ENCODE measurements at regions not wholly inside any gene's neighbourhood (a gene's known extent, or its start where the extent isn't known, plus 50 kb on each side); places are given as distances from the start of the nearest gene placed in this dataset.

DNA sequence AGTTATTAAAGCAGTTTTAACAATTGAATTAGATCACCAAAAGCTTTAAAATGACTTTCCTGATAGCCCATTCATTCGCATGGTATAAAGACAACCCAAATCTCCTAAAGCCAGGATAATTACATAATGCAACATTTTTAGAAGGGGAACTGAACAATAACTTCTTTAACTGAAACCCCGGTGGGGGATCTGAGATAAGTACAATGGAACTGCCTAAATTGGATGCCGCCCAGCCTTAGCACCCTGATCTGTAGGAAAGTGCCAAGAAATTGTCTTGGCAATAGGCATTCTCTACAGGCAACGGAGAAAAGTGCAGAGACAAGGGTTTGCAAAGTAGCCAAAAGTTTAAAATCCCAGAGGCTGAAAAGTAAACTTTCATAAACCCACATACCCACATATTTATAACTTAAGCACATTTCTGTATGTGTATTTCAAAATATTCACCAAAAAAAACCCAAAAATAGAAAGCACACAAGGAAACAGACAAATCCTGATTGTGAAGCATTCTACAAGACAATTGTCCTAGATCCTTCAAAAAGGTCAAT, 98.8 kb upstream of the BEND6 start:
- Mint-ChIP-seq H3K9me3 (peaks cover 0 to 2% (median 0%) of the 10 kb centered on the region in 7 donors), H3K36me3 (no peaks in the 10 kb centered on the region), H3K4me1 (peaks cover 18% of the 10 kb centered on the region), H3K27ac (no peak overlapping the region), H3K27me3 (ENCODE audit: low read depth in 3 of 3) (peaks cover 3 to 7% (median 4%) of the 10 kb centered on the region in 3 donors), H3K4me3 (no peak overlapping the region)
- WGBS (ENCODE audit: insufficient coverage) = 7% methylated on average over 2 of the region's 4 CpGs
- no peak overlapping the region for H3K4me3 ChIP-seq (replicated peaks in 1 of 3; ENCODE audit: low read depth in 2 of 3, low read length in 3 of 3)
- H4K20me1 ChIP-seq (ENCODE audit: insufficient read depth, low read length) = no peaks in the 10 kb centered on the region
- no peaks in the 10 kb centered on the region for H3K27me3 ChIP-seq (ENCODE audit: control insufficient read depth in 2 of 2, insufficient read depth in 2 of 2, low read length in 2 of 2)
- no peaks in the 10 kb centered on the region for H3K79me2 ChIP-seq (ENCODE audit: insufficient read depth, low read length)
- no peak overlapping the region for H3K27ac ChIP-seq (ENCODE audit: low read depth in 1 of 2, low read length in 2 of 2)
- H3K9ac ChIP-seq (ENCODE audit: insufficient read depth, low read length, poor library complexity, severe bottlenecking) = no peak overlapping the region
- TF ChIP-seq, protein P1, sequence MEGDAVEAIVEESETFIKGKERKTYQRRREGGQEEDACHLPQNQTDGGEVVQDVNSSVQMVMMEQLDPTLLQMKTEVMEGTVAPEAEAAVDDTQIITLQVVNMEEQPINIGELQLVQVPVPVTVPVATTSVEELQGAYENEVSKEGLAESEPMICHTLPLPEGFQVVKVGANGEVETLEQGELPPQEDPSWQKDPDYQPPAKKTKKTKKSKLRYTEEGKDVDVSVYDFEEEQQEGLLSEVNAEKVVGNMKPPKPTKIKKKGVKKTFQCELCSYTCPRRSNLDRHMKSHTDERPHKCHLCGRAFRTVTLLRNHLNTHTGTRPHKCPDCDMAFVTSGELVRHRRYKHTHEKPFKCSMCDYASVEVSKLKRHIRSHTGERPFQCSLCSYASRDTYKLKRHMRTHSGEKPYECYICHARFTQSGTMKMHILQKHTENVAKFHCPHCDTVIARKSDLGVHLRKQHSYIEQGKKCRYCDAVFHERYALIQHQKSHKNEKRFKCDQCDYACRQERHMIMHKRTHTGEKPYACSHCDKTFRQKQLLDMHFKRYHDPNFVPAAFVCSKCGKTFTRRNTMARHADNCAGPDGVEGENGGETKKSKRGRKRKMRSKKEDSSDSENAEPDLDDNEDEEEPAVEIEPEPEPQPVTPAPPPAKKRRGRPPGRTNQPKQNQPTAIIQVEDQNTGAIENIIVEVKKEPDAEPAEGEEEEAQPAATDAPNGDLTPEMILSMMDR (IDR thresholded peaks at IDR 0.05) = no peak
- no peak for DNase-seq
- intact Hi-C loops (cut with micrococcal nuclease) = no loop called here
- peaks cover 10% of the 10 kb centered on the region in 2 donors for H3K4me1 ChIP-seq (ENCODE audit: control insufficient read depth in 1 of 2, insufficient read depth in 2 of 2, low read length in 2 of 2)
- H2AFZ ChIP-seq (ENCODE audit: insufficient read depth, low read depth, low read length, poor library complexity, severe bottlenecking) = no peak overlapping the region
- H3K4me2 ChIP-seq (replicated peaks; ENCODE audit: extremely low read depth, low read length, poor library complexity, severe bottlenecking) = no peak overlapping the region
- no peaks in the 10 kb centered on the region for H3K36me3 ChIP-seq (replicated peaks in 1 of 2; ENCODE audit: control insufficient read depth in 1 of 2, insufficient read depth in 2 of 2, low read length in 2 of 2)
- no peaks in the 10 kb centered on the region for H3K9me3 ChIP-seq (replicated peaks in 1 of 2; ENCODE audit: control insufficient read depth in 1 of 2, insufficient read depth in 1 of 2, low read length in 2 of 2)

DNA sequence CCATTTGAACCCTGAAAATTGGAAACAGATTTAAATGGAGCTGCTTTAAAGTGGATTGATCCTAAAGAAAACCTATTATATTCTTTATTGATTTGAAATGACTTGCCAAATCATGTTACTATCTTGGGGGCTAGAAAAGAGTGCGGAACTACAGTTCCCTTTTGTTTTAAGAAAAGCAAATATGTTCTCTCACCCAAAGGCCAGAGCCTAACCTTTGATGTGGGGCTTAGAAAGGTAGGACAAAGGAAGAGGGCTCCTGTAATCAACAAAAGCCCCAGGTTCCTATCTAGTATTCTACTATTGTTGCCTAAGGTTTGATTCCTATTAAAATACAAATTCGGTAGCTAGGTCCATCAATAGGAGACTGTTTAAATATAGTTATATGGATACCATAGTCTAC, 100.8 kb upstream of the BEND6 start:
- H3K27me3 Mint-ChIP-seq (ENCODE audit: low read depth in 3 of 3) = peaks cover 7 to 12% (median 7%) of the 10 kb centered on the region in 3 donors
- H3K9me3 Mint-ChIP-seq = peaks cover 0 to 2% (median 0%) of the 10 kb centered on the region in 7 donors
- no peaks in the 10 kb centered on the region for H3K36me3 ChIP-seq (replicated peaks in 1 of 2; ENCODE audit: control insufficient read depth in 1 of 2, insufficient read depth in 2 of 2, low read length in 2 of 2)
- intact Hi-C loops (cut with micrococcal nuclease) = loop anchor here in 1 of 2 donors (5.0 kb wide), 1 partner anchor 217 kb away; no protein-coding TSS in a partner anchor
- no peak overlapping the region for H3K4me2 ChIP-seq (replicated peaks; ENCODE audit: extremely low read depth, low read length, poor library complexity, severe bottlenecking)
- no peaks in the 10 kb centered on the region for H3K9me3 ChIP-seq (replicated peaks in 1 of 2; ENCODE audit: control insufficient read depth in 1 of 2, insufficient read depth in 1 of 2, low read length in 2 of 2)
- TF ChIP-seq, protein P1 (IDR thresholded peaks at IDR 0.05) = no peak
- H3K9ac ChIP-seq (ENCODE audit: insufficient read depth, low read length, poor library complexity, severe bottlenecking) = no peak overlapping the region
- no peak overlapping the region for H3K27ac Mint-ChIP-seq
- WGBS (ENCODE audit: insufficient coverage) = no CpG with 5 or more reads among the region's 2 CpGs
- H3K4me1 Mint-ChIP-seq = peaks cover 27% of the 10 kb centered on the region
- no peak overlapping the region for H3K4me3 ChIP-seq (replicated peaks in 1 of 3; ENCODE audit: low read depth in 2 of 3, low read length in 3 of 3)
- no peak for DNase-seq
- no peaks in the 10 kb centered on the region for H3K36me3 Mint-ChIP-seq
- H3K27me3 ChIP-seq (ENCODE audit: control insufficient read depth in 2 of 2, insufficient read depth in 2 of 2, low read length in 2 of 2) = no peaks in the 10 kb centered on the region
- H3K79me2 ChIP-seq (ENCODE audit: insufficient read depth, low read length) = no peaks in the 10 kb centered on the region
- no peaks in the 10 kb centered on the region for H4K20me1 ChIP-seq (ENCODE audit: insufficient read depth, low read length)
- H3K4me3 Mint-ChIP-seq = no peak overlapping the region
- H2AFZ ChIP-seq (ENCODE audit: insufficient read depth, low read depth, low read length, poor library complexity, severe bottlenecking) = no peak overlapping the region
- H3K4me1 ChIP-seq (ENCODE audit: control insufficient read depth in 1 of 2, insufficient read depth in 2 of 2, low read length in 2 of 2) = peaks cover 14 to 16% of the 10 kb centered on the region in 2 donors
- H3K27ac ChIP-seq (ENCODE audit: low read depth in 1 of 2, low read length in 2 of 2) = no peak overlapping the region
